NCI-H748 (cell line): ENCODE measurements at regions not wholly inside any gene's neighbourhood (a gene's known extent, or its start where the extent isn't known, plus 50 kb on each side); places are given as distances from the start of the nearest gene placed in this dataset.
A peak's percentile ranks its signal among the peaks of the same experiment; 100 is the strongest.

ENCODE experiments used
- DNase-seq: peaks from one replicate; lab custom pipeline; 2025; ENCODE audit not compliant: unreplicated experiment; lab: John Stamatoyannopoulos, UW

DNA sequence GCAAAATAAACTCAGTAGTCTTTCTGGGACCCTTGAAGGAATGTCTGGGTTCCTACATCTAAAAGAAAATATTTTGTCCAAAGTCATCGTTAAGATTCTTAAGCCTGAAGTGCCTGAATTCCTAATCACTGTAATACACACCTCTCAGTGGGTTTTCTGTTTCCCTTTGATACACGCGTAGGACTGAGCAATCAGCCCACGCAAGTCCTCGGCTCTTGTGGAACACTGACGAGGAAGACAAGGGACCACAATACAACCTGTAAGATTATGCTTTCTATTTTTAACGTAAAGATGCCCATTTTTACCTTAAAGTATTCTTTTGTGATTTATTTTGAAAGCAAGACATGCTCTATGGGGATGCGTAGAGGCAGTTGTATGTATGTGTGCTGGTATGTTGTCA lies 472.8 kb upstream of the CELF2 start:
- no peak for DNase-seq

DNA sequence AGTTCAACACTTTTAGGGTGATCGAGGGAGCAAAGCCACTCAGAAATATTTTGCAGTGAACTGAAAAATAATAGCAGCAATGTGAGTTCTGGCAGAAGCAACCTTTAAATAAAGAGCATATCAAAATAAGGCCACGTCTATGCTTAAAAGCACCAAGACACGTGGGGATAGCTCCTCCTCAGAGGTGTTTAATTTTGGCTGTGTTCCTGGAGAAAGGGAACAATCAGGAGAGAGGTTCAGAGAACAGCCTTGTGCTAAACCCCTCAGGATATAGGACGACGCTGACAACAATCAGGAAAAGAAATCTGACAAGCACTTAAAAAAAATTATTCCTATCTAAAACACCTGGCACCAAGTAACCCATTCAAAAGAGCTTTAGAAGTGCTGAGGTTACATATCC lies 471.9 kb upstream of the CELF2 start:
- DNase-seq: no peak

DNA sequence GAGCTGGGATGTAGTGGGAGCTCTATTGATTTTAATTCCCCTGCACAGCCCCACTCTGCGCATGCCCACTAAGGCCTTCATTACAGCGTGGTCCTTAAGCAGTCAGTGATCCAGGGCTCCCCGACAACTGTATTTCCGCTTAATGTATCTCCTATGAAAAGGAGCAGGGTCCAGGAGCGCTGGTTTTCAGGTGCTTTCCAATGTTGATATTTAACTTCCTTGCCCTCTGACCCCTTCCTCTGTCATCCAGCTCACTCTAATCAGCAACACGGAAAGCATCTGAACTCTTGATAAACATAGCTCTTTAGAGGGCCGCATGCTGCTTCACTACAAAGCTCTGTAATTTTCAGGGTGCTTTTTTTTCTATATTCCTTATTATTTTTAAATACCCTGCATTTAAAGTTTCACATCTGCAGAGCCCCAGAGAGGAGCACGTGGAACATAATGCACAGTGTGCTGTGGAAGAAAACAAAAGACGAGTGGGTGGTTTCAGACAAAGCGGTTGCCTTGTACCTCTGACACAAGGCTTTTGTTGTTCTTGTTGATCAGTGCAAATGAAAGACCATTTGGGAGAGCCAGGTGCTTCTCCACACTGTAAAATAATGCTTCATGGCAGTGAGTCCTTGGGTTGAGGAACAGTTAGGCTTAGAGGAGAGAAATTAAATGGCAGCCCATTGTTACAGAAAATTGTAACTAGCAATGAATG lies 465.9 kb upstream of the CELF2 start:
- DNase-seq: peak; percentile 96

DNA sequence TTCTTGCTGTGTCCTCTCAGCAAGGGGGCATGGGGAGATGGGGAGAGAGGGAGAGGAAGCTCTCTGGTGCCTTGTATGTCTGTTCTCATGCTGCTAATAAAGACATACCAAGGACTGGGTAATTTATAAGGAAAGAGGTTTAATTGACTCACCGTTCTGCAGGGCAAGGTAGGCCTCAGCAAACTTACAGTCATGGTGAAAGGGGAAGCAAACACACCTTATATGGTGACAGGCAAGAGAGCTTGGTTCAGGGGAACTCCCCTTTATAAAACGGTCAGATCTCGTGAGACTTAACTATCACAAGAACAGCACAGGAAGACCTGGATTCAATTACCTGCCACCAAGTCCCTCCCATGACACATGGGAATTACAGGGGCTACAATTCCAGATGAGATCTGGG lies 464.7 kb upstream of the CELF2 start:
- DNase-seq: no peak

DNA sequence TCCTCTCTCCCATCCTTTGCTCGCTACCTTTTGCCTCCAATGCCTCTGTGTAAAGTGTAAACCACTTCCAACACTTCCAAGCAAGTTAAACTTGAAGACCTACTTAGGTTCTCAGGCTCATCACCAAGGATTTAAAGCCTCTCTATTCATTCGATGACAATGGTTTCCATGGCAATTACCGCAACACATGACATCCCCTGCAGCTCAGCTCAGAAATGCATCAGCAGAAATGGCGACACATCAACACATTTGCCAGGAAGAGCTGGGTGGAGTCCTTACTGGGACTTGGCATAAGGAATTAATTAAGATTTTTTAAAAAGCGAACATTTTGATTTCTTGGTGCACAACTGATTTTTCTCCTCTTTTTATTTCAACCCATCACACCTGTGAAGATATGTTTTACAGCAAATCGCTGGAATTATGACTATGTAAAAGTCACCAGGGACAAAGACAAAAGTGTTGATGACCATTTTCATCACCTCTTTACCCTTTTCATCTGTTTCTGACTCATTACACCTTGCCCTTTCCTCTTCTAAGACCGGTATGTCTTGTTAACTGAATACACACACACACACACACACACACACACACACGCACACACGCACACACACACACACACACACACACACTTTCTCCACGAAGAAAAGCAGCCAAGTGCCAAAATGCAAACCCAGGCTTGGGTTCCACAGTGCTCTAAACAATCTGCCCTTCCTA lies 453.4 kb upstream of the CELF2 start:
- DNase-seq: peak; percentile 82

DNA sequence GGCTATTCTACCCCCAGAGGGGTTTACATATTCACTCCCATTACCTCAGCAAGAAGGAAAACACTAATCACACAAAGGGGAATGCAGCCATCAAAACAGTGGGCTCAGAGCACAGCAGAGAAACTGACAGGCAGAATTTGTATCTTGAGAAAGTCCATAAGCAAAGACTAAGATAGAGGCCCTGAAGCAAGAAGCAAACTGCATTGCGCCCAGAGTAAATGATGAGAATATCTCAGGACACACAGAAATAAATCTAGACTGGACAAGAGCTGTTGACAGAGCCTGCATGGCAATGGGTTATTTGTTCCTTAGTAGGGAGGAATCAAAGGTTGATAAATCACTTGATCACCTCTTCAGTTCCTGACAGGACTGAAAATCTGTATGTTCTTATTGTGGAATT lies 440.7 kb upstream of the CELF2 start:
- DNase-seq: no peak

DNA sequence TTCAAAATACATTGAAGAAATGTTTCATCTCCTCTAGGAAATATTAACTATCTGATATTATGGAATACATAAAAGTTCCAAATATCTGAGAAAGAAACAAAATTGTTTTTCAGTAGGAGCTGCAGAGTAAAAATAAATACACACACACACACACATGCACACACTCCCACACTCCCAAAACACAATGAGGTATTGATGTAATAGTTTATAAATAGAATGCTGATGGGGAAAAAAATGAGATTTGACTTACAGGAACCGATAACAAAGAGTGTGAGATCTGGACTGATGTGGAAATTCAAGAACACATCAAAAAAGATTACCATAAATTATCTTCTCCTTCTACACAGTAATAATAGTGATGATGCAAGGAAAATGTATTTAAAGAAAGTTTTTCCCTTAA lies 438.0 kb upstream of the CELF2 start:
- no peak for DNase-seq

DNA sequence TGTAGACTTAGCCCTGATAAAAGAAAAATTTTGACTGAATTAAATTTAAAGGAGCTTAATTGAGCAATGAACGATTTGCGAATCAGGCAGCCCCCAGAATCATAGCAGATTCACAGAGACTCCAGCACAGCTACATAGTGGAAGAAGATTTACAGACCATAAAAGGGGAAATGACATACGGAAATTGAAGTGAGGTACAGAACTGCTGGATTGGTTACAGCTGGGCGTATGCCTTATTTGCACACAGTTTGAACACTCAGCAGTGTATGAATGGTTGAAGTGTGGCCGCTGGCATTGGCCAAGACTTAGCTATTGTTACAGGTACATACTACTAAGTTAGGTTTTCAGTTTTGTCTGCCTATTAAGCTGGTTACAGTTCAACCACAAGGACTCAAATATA lies 433.5 kb upstream of the CELF2 start:
- peak; percentile 13 for DNase-seq

DNA sequence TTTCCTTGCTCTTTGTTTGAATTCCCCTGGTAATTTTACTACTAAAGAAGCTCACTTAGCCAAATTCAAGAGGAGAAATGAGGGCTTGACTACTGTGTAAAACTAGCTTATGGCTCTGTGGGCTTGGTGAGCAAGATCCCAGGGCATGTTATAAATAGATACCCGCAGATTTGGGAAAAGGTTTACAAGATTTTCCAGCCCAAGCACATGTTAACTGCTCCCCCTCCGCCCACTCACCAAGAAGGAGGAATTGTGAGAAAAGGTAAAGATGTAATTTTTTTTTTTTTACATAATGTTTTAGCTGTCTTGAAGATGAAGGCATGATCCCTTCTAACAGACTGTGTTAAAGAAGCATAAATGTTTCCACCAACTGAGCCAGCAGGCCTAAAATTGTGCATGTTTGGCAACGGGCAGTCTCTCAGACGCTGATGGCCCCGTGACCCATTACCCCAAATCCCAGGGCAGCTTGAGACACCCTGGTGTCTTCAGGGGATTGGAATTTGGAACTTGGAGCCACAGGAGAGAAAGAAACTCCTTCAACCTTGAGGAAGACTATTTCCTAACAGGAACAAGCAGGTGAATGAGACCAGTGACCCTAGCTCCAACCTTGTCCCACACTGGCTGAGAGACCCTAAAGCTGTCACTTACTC lies 429.8 kb upstream of the CELF2 start:
- DNase-seq: no peak

DNA sequence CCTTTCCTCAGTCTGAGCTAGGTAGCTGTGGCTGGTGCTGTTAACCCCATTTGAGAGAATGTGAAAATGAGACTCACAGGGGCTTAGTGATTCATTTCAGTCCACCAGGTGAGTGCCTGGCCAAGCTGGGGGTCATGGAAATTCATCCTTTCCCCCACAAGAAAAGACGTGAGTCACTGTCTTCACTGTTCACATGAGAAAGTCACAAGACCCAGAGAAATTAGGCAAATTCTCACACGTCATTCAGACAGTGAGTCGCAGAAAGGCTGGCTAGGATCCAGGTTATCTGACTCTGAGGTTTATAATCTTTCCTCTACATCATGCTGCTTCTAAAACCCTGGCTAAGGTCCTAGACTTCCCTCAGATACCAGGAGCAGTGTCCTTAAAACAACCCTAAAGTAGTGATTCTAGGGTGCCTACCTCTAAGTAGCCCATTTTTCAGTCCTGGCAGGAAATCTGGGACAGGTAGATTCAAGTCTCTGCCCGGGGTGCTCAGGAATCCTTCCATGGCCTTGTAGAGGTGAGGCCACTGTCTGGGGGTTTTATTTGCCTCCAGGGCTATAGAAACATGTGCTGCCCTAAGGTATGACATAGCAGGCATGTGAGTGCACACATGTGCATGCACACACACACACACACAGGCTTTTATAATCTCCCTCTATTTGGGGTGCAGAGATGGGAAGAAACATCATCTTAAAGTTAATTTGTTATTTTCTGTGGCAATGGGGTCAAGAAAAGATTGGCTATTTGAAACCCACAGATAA lies 427.9 kb upstream of the CELF2 start:
- no peak for DNase-seq

DNA sequence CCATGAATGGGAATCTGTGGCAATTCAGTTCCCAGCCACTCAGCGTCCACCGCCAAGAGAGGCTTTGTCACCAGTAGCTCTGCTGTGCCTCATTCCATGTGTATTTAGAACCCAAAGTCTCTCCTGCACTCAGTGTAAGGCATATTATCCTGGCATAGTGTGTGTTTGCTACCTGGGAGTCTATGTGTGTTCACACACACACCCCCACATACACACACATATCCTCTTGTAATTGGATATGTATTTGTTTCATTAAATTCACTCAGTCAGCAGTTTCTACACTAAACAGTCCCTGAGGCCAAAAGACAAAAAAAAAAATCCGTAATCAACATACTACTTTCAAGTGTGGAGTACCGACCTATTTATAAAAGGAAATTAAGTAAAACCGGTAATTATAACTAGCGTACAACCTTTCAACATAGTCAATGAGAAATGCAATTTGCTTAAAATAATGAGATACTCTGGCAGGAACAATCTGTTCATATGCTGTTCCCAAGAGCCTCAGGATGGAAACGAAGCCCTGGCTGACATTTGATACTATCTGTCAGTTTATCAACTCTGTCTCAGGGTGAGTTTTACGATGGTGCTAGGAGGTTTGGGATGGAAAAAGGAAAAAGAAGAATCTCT lies 425.8 kb upstream of the CELF2 start:
- DNase-seq: peak; percentile 64

DNA sequence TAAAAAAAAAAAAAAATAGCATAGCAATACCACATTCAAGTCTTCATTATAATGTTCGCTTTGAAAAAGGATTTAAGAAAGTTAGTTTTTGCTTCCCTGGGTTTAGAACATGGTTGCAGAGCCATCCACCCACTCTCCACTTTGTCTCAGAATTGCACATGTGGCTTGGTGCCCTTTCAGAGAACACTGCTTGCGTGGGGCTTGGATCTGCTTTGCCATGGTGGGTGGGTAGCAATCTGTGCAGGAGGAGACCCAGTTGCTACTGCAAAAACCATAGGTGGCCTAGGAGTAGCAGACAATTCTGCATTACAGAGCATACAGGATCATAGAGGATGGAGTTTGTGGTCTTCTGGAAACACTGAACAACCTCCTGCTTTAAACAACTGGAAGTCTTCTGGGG lies 421.4 kb upstream of the CELF2 start:
- no peak for DNase-seq

DNA sequence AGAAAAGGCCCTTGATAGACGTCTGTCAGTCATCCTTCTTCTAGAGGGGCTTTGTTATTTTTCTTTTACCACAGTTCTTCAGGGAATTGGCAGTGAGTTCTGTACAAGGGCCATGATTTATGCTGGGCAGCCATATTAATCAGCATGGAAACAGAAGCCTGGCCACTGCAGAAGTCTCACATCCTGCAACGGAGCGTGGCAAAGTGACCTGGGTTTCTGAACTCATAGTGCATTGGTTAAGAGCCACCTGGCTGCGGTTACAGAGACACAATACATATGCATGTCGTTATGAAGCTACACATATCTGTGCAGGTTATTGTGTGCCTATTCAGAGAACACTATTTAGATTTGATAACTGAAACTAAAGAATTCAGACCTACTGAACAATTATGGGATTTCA lies 419.4 kb upstream of the CELF2 start:
- peak; percentile 26 for DNase-seq

DNA sequence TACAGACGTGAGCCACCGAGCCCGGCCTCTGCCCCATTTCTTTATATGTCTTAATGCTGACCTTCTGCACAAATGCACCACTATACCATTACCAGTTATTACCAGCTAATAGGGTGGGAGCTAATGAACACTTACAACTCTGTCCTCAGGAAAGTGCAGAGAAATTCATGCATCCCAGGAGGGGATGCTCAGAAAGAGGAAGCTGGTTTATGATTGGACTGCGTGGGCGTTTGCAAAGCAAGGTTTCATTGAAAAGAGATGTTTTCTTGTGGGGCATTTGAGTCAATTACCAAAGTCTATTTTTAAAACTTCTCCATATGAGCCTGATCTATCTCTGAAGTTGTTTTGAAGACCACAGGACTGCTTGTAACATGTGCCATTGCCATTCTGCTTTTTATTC lies 417.7 kb upstream of the CELF2 start:
- DNase-seq: no peak

DNA sequence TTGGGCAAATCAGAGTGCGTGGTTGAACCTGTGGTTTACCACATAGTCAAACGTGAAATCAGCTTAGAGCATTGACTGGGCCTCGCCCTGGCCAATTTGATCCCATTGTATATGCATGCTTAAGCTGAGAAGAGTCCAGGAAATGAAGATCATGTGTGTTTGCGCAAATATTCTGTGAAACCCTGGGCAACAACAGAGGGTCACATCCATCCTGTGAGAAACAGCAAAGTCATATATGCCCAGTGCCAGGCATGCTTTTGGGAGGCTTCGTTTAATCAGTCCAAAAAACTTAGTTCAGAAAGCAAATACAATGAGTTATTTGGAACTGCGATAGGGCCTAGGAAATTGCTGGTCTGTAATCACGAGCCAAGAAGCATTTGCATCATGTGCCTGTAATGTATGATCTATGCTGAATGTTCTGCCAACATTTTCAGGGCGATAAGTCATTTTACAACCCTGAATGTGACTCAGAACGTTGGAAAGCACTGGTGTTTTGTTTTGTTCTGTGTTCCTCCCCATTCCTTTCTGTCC lies 412.1 kb upstream of the CELF2 start:
- DNase-seq: no peak

DNA sequence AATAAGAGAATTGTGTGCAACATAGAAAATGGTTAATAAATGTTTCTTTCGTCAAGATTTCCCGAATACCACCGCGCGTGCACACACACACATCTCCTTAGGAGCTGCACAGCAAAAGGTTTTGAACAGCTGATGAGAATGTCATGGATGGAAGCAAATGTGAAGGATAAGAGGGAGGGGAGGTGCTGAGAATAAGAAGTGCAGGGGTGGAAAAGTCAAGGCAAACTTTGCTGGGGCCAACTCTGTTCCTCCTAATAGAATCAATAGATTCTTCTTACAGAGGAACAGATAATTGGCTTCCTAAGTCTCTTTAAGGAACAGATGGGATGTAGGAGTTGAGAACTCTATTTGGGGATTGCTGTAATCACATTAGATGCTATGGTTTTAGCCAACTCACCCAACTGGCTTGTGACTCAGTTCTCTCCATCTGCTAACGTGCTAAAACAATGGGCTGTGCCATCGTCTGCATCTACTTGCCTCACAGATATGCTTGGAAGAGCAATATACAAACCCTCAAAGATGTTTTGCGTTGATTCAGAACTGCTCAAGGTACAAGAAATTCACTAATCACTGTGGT lies 408.2 kb upstream of the CELF2 start:
- DNase-seq: no peak

DNA sequence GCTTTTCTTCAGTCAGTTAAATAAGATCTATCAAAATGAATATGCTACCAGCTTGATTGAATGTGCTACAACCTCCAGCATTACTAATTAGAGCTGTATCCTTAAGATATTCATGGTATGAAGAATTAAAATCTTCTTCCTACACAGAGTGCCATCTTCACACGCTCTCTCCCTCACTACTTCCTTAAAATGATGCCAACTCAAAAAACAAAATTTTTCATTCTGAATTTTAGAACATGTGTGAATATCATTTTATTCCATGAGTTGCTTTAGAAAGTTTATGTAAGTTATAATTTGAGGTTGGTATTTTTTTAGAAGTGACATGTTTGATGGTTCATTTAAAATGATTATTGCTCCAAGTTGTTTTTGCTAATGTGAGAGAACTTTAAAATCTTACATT lies 407.5 kb upstream of the CELF2 start:
- no peak for DNase-seq

DNA sequence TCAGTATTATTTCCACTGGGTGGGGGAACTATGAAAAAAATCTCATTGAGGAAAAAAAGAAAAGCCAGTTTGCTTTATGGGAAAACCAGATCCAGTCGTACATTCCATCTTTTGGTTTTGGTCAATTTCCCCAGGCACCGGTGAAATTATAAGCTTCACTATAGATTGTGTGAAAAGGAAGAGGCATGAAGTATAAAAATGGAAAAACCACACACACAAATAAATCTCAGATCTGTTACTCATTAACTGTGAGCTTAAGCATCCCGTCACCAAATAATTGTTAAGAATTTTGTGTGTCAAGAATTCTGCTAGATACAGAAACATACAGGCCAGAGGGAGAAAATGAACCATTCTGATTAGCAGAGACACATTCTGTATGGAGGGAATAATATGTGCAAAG lies 405.5 kb upstream of the CELF2 start:
- DNase-seq: no peak

DNA sequence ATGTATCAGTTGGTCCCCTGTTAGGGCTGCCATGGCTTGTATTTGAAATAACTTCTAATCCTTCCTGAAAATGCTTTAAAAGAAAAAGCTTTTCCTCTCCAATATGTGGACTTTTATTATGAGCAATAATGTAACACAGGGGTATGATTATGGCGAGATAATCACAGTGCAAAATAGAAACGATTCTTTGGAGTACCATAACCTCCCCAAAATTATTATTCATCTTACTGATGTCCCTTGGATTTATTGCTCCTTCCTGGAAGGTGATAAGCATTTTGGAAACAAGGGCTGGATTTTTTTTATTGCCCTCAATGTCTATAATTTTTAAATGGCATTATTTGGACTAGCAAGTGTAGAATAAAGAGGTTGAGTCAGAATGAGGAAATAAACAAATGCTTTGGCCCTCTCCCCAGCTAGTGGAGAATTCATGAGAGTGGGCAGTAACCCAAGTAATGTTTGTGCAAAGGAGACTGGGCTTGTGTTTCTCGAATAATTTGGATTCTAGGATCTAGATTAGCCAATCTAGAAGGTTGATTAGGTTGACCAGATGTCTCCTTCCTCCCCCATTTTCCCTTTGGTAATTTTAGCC lies 403.9 kb upstream of the CELF2 start:
- no peak for DNase-seq

DNA sequence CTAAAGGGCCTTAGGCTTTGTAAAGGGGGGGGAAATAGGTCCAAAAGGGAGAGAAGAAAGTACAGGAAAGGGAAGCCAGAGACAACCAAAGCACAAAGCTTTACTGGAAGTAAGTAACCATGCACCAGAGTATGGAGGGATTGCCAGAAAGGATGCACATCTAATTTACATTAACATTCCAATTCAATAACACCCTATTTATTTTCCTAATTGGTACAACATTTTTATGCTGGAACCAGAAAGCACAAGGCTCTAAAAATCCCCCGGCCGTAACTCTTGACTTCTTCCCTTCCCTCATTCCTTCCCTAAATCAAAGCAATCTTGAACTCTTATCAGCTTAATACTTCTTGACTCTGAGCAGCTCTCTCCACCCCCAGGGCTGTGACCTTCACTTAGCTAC lies 400.0 kb upstream of the CELF2 start:
- DNase-seq: no peak
